Embryonic facial prominence (tissue), 1 donor: ENCODE measurements at regions not wholly inside any gene's neighbourhood (a gene's known extent, or its start where the extent isn't known, plus 50 kb on each side); places are given as distances from the start of the nearest gene placed in this dataset.
"Not testable (repeated sequence)": the region's sequence is repeated elsewhere in the genome, so short reads cannot be mapped to it uniquely, and the experiment has no call there.

Source experiments
- DNase-seq: peaks from one replicate; pipeline ENCODE4 v3.0.0-alpha.2; 2016; ENCODE audit errors: extremely low spot score

DNA sequence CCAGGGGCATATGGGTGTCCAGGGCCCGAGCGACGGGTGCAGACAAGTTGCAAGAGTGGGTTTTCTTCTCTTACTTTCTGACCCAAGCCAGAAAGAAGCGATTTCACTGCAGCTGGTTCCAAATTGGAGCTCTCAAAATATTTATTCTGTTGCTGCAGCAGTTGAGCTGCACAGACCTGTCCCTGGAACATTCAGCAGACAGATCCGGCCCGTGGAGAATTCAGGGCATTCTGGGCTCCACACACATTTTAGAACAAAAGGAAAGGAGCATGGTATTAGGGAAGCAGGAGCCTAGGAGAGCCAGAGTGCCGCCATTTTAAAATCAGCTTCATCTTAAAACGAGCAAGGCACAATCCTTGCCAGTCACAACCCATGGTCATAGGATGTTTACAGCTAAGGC, 135.3 kb upstream of the TPM1 start:
- DNase-seq, result no peak

DNA sequence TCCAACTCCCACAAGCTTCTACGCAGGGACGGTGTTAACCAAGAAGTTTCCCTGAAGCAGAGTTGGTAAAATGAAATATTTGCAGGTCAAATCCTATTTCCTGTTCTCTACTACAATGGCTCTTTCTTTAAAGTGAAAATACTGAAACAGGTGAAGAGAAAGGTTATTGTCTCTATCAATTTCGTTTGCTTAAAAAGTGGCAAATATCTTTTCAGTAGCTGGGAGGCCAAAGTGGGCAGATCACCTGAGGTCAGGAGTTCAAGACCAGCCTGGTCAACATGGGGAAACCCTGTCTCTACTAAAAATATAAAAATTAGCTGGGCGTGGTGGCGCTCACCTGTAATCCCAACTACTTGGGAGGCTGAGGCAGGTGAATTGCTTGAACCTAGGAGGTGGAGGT, 134.2 kb upstream of the TPM1 start:
- not testable (repeated sequence) for DNase-seq

DNA sequence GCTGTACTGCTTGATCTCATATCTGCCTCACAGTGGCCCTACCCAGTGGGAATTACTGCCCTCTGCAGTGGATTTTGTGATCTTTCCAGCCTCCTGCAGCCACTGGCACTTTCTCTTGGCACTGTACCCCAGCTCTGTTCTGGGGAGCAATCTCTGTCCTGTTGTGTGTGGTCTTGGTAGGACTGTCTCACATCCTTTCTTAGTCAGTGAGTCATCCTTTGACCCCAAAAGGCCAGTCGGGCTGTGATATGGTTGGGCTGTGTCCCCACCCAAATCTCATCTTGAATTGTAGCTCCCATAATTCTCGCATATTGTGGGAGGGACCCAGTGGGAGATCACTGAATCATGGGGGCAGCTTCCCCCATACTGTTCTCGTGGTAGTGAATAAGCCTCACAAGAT, 133.3 kb upstream of the TPM1 start:
- no peak for DNase-seq

DNA sequence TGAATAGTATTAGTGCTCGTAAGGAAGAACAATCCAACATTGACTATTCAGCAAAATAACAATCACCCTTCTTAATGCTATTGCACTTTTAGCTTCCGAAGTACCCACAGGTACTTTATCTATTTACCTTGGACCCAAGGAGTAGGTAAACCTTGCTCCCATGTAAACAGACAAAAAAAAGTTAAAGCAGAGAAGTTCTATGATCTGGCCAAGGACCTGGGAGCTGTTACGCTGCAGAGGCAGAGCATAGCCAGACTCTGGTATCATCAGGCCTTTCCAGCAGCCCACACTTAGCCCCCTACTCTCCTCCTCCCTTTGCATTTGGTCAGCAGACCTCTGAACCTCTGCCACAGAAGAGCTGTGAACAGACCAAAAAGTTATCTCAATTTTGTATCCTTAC, 130.3 kb upstream of the TPM1 start:
- no peak for DNase-seq

DNA sequence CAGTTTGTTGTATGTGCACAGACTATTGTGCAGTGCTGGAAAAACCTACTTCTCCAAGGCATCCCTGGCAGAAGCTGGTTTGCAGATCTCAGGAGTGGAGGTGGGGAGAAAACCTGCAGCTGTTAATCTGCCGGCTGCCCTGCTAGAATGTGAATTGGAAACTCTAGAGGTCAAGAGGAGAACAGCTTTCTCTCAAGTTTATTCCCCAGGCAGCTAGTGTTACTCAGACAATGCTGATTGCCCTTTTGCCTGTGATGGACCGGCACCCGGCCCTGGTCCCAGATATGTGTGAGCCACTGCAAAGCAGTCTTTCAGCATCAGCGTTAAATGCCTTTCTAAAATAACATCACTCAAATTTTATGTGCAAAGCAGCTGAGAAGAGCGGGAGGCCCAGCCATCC, 129.7 kb upstream of the TPM1 start:
- no peak for DNase-seq

DNA sequence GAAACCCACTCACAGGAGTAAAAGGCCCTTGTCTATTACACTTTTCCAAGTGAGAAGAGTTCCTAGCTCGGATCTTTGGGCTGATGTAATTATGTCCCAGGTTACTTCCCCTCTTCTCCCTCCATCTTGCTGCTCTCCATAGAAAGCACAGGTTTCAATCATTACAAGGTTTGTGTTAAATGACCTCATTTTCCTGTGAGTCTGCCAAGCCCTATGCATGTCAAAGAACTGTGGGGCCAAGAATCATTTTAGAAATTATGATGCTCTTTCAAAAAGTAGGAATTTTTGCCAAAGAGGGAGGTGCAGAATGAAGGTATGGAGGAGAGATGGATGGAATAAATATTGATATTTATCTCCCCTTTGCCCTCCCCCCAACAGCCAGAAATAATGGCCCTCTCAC, 129.3 kb upstream of the TPM1 start:
- no peak for DNase-seq

DNA sequence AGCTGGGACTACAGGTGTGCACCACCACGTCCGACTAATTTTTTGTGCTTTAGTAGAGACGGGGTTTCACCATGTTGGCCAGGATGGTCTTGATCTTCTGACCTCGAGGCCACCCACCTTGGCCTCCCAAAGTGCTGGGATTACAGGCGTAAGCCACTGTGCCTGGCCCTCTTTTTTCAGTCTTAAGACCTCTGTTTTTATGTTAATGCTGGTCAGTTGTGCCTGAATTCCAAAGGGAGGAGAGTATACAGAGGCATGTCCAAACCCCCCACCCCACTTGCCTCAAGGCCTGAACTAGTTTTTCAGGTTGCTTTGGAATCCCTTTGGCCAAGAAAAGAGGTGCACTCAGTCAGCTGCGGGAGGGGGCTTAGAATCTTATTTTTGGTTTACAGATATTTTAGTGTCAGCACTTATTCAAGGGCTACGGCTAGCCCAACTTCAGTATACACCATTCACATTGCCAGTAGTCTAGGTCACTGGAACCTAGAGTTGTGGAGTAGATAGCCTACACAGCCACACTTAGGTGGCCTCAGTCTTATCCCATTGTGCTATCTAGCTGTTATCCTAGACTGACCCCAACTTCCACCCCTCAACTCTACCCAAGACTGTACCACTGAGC, 128.0 kb upstream of the TPM1 start:
- no peak for DNase-seq

DNA sequence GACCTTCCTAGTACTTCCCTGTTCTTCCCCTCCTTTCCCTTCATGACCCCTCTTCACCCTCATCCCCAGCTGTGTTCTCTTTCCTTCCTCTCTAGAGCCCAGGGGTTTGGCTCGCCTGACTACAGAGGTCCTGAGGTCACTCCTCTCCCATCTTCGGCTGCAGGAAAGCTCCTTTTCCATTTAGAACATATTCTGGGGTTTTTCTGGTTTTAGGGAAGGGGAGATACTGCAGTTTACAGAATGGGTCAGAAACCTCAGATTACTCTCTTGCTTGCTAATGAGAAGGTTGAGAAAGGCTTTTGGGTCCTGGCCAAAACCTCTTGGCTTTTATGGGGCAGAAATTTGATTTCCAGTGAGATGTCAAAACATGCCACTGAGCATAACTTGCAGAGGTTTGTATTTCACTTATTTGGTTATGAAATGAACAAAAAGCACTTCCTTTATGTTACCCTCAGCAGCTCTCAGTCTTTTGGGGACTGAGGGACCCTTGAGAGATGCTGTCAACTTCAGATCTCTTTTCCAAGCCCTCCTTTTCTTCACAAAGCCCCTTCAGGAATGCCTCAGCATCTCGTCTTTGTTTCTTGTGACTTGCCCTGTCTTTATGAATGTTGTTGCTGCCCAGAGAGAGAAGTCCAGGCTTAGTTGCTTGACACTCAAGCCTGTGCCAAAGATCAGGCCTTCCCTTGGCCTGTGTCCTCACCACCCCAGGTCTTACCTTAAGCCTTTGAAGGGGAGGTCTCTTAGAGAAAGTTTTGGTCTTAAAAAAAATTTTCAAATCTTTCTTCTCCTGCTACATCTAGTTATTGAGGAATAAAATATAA, 121.7 kb upstream of the TPM1 start:
- DNase-seq, result no peak

DNA sequence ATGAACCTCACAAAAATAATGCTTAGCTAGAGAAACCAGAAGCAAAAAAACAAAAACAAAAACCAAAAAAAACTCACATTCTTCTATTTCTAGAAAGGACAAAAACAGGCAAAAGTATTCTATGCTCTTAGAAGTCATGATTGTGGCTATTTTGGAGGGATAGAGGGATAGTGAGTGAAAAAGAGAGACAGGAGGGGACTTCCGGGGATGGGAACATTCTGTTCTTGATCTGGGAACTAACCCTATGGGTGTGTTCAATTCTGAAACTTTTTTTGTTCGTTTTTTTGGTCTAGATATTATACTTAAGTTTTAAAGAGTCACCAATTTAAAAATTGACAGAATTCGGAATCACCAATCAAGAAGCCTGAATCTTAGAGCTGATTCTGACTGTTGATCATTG, 120.0 kb upstream of the TPM1 start:
- DNase-seq, result no peak

DNA sequence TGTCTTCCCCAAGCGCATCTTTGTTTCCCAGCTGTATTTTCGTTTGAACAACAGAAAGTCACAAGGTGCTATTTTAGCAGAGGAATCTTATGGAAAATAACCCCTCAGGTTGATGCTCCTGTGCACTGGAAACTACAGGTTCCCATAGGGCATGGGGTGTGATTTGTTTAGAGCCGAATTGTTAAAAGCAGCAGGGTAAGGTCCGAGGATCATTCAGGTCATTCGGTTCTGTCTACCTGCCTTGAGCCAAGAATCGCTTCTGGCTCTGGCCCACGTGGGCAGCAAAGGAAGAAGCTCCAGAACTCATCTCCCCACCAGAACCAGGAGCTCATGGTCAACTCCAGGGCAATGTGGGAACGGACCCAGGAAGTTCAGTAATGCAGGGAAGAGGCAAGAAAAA, 116.7 kb upstream of the TPM1 start:
- DNase-seq, result no peak

DNA sequence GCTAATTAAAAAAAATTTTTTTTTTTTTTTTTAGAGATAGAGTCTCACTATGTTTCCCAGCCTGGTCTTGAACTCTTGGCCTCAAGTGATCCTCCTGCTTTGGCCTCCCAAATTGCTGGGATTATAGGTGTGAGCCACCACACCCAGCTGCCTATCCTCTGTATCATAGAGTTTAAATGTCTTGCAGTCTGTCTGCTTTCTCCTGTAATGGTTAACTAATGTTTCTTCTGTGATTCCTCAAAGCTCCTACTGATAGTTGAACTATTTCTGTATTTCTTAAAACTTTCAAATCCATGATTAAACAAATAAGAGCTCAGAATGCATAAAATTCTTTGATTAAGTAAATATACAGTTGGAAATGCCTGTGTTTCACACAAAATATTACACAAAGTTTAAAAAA, 115.4 kb upstream of the TPM1 start:
- no peak for DNase-seq

DNA sequence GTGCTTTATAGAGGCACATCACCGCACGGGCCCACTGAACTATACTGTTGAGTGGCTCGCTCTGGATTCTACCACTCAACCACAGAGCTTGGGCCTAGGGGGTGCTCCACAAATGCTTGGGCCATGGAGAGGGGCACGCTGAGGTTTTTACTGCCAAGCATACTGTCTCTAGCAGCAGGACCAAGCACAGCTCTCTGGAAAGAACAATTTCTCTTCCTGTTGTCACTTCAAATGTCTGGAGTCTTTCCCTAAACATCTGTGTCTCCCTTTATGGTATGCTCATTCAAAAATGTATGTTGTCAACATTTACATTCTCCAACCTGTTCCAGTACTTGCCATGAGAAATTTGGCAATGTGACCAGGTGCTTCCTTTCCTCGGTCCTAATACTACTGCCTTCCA, 114.7 kb upstream of the TPM1 start:
- no peak for DNase-seq

DNA sequence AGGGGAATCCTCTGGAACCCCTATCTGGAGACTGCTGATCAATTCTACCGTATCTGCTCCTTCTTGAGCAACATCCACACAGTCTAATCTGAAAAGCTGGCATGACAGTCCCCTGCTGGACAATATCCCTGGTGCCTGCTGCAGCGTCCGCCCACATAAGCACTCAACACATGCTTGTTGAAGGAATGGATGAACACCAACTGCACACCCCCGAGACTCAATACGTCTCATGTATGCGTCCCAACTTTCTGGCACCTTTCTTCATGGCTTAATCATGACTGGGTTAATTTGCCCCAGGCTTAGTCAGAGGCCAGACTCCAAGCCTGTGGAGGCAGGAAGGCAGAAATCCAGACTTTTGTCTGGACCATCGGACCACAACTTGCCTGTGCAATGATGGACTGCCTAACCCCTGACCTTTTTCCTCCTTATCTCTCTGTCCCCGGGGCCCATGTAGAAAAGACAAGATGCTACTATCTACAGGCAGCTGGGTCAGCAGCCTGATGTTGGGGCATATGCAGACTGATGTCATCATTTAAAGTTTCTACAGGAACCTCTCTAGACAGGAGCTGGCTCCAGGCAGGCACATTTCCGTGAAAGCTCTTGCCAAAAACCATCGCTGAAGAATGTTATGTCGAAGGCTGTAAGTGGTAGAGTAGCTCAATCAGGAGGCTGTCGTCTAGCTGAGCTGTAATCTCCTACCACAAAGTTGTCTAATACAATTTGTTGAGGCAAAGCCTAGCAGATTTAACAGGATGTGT, 114.1 kb upstream of the TPM1 start:
- no peak for DNase-seq

DNA sequence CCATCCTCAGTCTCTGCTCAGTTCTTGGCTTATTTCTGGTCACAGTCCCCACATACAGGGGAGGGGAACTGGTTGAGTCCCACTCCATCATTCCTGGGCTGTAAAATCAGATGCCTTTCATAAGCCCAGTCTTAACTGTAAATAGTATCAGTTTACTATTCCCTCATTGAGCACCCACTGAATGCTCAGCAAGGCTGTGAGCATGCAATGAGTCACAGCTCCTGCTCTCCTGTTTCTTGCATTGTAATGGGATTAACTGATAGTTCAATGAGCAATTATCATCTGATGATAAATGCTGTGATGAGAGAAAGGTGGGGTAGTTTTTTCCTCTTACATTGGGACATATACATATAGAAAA, 113.6 kb upstream of the TPM1 start:
- DNase-seq, result no peak

DNA sequence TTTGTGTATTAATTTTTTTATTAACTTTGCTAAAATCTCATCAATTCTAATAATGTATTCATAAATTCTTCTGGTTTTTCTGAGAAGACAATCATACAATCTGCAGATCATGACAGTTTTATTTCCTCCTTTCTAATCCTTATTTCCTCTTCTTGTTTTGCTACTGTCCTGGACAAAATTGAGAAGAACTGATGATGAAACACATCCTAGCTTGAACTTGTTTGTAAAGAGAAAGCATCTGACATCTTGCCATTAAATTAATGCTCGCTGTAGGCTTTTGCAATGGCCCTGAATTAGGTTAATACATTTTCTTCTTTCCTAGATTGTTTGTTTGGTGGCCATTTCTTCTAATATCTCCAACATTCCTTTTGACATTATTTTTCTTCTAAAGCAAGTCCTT, 110.9 kb upstream of the TPM1 start:
- DNase-seq, result no peak

DNA sequence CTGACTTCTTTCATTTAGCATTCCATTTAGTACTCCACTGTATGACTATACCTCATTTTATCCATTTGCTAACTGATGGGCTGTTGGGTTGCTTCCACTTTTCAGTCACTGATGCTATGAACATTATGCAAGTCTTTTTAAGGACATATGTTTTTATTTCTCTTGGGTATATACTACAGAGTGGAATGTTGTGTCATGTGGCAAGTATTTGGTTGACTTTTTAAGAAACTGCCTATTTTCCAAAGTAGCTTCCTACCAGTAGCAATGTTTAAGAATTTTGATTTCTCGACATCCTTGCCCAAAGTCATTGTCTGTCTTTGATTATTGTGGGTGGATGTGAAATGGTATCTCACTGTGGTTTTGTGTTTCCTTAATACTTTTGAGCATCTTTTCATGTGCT, 110.1 kb upstream of the TPM1 start:
- no peak for DNase-seq

DNA sequence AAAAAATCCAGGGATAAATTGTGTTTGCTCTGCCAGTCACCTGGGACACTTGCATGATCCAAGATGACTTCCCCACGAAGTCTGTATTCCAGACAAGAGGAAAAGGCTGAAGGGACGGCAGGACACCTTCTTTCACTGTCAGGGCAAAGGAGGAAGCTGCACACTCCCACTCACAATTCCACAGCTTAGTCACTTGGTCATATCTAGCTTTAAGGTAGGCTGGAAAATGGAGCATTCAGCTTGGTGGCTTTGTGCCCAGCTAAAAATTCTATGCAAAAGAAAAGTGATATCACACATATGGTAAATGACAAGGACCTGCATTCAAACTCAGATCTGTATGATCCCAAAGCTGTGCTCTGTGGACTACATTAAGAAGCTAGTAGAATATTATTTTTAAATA, 109.2 kb upstream of the TPM1 start:
- no peak for DNase-seq

DNA sequence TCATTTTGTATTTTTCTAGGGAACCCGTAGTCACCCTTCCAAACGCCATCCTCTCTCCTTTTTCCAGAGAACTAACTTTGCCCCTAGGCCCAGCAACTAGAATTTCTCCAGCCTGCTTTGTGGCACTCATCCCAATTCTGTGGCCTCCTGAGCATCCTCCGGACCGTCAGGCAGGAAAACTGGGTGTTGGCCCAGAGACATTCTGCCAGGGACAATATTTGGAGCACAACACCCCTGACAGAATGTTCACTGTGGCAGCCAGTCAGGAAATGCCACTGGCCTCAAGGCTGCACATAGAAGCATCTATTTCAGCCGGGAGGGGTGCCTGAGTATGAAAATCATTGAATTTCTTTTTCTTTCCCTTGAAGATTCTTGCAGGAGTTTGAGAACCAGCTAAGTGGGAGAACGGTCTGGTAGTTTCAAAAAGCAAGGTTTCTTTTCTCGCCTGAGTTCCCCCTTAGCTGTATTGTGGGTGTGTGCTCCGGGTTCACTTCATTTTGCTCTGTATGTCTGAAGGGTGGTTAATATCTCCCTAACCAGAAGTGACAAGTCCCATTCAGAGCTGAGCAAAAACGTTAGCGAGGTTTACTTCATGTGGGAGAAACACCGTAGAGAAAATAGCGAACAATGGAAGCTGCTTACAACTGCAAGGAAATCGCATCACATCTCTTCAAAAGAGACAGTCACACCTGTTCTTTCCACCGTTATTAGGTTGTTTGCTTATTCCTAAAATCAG, 108.1 kb upstream of the TPM1 start:
- DNase-seq, result no peak

DNA sequence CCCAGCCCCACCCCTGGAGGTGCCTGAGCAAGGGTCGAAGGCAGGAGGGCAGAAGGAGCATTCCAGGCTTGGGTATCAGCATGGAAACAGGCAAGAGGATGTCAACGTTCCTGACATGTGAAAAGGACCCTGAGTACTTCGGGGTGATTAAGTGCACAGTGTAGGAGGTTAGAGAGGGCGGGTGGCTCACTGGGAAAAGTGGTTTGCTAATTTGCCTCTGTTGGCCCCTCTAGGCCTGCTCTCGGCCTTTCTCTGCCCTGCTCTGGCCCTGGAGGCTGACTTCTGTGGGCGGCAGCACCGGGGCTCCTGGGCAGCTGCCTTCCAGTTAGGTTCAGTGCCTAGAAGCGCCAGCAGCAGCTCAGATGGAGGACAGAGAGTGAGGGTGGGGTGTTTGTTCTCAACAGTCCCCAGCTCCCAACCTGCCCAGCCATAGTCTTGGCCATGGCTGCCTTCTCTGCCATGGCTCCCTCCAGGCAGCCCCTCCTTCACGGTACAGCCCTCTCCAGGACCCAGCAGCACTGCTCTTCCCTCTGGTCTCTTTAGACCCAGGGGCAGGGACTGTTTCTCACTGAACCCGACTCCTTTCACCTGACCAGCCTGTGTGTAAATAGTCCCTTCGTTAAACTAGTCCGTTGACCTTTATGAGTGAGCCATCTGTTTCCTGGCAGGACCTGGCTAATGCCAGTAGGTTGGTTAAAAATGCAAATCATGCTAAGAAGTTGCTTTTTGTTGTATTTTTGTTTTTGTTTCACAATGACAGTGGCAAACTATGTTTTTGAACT, 107.1 kb upstream of the TPM1 start:
- DNase-seq, result no peak

DNA sequence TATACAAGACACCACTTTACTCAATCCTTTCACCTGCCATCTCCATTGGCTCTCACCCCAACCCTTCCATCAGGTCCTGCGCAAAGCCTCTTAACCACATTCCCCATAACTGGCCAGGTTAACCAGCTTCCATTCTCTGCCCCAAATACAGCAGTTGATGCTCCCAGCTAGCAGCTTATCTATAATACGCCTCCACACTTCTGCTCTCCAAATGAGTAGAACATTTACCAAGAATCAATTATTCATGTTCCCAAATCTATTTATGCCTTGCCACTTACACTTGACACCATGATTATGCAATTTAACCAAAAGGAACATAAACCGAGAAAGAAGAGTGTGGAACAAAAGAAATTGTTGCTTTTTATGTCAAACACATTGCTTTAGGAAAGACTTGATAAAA, 103.7 kb upstream of the TPM1 start:
- DNase-seq, result no peak

DNA sequence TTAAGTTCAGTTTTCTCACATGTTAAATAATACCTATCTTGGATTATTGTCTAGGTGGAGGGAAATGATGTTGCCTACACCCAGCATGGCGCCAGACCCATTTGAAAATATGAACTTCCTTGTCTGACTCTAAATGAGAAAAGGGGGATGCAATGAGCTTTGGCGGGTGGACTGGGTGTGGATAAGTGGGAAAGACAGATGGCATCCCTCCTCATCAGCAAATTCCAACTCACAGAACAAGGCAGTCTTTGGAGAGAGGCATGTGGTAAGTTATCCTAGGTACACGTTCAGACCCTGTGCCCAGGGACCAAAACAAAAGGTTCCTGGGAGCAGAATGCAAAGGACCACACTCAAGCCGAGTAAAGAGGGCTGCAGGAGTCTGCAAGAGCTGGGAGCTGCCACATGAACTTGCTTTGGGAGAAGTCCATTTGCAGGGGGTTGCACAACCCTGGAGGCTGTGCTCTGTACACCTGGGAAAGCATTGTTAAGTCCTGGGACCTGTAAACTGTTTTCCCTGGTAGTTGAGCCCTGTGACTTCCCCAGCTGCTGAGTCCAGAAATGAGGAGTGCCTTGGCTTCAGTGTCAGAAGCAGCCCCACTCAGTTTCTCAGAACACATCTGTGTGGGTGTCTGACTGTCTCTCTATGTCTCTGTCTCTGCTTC, 102.3 kb upstream of the TPM1 start:
- no peak for DNase-seq
